Kidney (tissue), 13 donors: ENCODE measurements at regions not wholly inside any gene's neighbourhood (a gene's known extent, or its start where the extent isn't known, plus 50 kb on each side); places are given as distances from the start of the nearest gene placed in this dataset.
"Not testable (repeated sequence)": the region's sequence is repeated elsewhere in the genome, so short reads cannot be mapped to it uniquely, and the experiment has no call there.

Experiments
- DNase-seq, 5 donors: peaks; one replicate each; pipeline ENCODE4 v3.0.0-alpha.2; 2013 to 2020
- FAIRE-seq: peaks from 2 replicates; lab custom pipeline; 2012; peaks lifted over from hg19 to GRCh38; lab: Jason Lieb, UNC
- H3K27ac ChIP-seq, 2 donors: one replicate each; pipeline ENCODE4 v1.7.0; 2013; ENCODE audit warnings: low read depth in 2 of 2, low read length in 2 of 2, inconsistent platforms in 1 of 2
- H3K27me3 ChIP-seq: one replicate; pipeline ENCODE4 v1.7.1; 2013; ENCODE audit warnings: low read length, inconsistent platforms; ENCODE audit not compliant: control insufficient read depth, insufficient read depth
- H3K36me3 ChIP-seq, 3 donors: one replicate each; pipeline versions ENCODE4 v1.7.0 to v1.7.1; 2013; ENCODE audit warnings: low read length in 3 of 3, control low read depth in 1 of 3, inconsistent platforms in 1 of 3; ENCODE audit not compliant: insufficient read depth in 3 of 3, control insufficient read depth in 2 of 3
- H3K4me1 ChIP-seq, 3 donors: one replicate each; pipeline versions ENCODE4 v1.7.0 to v1.7.1; 2013; ENCODE audit warnings: low read length in 3 of 3, inconsistent platforms in 1 of 3, low read depth in 1 of 3; ENCODE audit not compliant: control insufficient read depth in 2 of 3, insufficient read depth in 2 of 3
- H3K4me3 ChIP-seq, 3 donors: one replicate each; pipeline versions ENCODE4 v1.7.0 to v1.8.1; 2013; ENCODE audit warnings: low read length in 3 of 3, control low read depth in 1 of 3, inconsistent platforms in 1 of 3
- H3K9ac ChIP-seq, 3 donors: one replicate each; pipeline versions ENCODE4 v1.7.0 to v1.7.1; 2013; ENCODE audit warnings: low read length in 3 of 3, control low read depth in 1 of 3, inconsistent platforms in 1 of 3
- H3K9me3 ChIP-seq, 3 donors: one replicate each; pipeline versions ENCODE4 v1.7.0 to v1.7.1; 2013; ENCODE audit warnings: low read length in 3 of 3, control low read depth in 1 of 3, inconsistent platforms in 1 of 3; ENCODE audit not compliant: control insufficient read depth in 2 of 3, insufficient read depth in 1 of 3
- CTCF ChIP-seq: IDR thresholded peaks from 3 replicates; pipeline ENCODE4 v1.5.1; 2012; ENCODE audit warnings: mild to moderate bottlenecking, moderate library complexity, borderline replicate concordance; ENCODE audit not compliant: insufficient read depth; ENCODE audit errors: extremely low read depth
- intact Hi-C: fragments of 100-400 bp; cut with DNase I; formaldehyde crosslinking; loops from one replicate; pipeline ENCODE4 v1.11.1; 2022
- donor health status: control.
- donor health status: control.
- donor health status: control.
- donor health status: control.
- donor health status: control.
- donor health status: DM: yes; HTN: yes; CAD: no.
- donor health status: Normal renal cell carcinoma (clear cell type).

DNA sequence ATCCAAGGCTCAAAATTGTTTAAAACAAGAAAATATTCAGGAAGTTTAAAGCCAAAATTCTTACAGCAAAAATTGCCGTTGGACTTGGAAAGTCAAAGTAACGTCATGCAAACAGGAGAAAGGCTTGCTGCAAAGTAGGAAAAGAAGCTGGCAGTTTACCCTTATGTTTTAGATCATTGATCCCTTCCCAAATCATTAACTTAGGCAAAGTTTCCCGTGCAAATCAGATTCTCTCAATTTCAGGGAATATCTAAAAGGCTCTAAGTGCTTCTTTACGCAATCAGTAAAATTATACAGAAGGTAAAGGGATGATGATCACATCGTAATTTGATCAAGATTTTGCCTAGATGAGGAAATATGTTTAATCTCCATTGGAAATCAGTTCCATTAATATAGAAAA is 197.5 kb downstream of the ALDH8A1 start:
- H3K9ac ChIP-seq = no peak overlapping the region
- H3K27ac ChIP-seq = no peak overlapping the region
- no peaks in the 10 kb centered on the region for H3K9me3 ChIP-seq
- H3K27me3 ChIP-seq = no peaks in the 10 kb centered on the region
- intact Hi-C loops = no loop called here
- no peak for TF ChIP-seq CTCF
- no peaks in the 10 kb centered on the region for H3K36me3 ChIP-seq
- no peak overlapping the region for H3K4me3 ChIP-seq
- DNase-seq (no peak), FAIRE-seq (no peak)
- peaks cover 0 to 6% (median 2%) of the 10 kb centered on the region in 3 donors for H3K4me1 ChIP-seq

DNA sequence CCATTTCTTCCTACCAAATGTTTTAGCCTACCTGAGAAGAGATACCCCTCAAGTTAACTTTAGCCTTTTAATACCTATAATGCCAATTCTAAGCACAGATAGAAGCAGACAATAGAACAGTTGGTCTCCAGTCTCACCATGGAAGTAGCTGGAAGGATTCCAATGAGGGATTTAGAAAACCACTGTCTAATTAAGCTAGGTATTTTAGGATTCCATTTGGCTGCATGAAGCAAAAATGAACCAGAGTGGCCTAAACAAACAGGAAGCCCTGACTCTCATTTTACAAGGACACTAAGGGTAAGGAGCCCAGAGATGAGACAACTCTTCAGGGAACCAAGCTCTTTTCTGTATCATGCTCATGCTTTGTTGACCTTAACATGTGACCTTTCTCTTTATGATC is 199.2 kb downstream of the ALDH8A1 start:
- intact Hi-C loops = no loop called here
- Histone ChIP-seq H3K4me3 (no peak overlapping the region), H3K9ac (no peak overlapping the region), H3K9me3 (no peaks in the 10 kb centered on the region), H3K27ac (no peak overlapping the region), H3K36me3 (no peaks in the 10 kb centered on the region), H3K27me3 (no peaks in the 10 kb centered on the region), H3K4me1 (peaks cover 0 to 6% (median 2%) of the 10 kb centered on the region in 3 donors)
- FAIRE-seq (no peak), DNase-seq (no peak)
- TF ChIP-seq CTCF = no peak

- DNase-seq (no peak), FAIRE-seq (no peak)
- H3K4me1 ChIP-seq = peaks cover 0 to 10% (median 2%) of the 10 kb centered on the region in 3 donors
- intact Hi-C loops = no loop called here
- H3K27ac ChIP-seq = no peak overlapping the region
- TF ChIP-seq CTCF = no peak
- H3K36me3 ChIP-seq = no peaks in the 10 kb centered on the region
- no peaks in the 10 kb centered on the region for H3K9me3 ChIP-seq
- no peak overlapping the region for H3K9ac ChIP-seq
- no peaks in the 10 kb centered on the region for H3K27me3 ChIP-seq
- H3K4me3 ChIP-seq = no peak overlapping the region
Observed at GRCh38 chr6:134748484-134748883, 201.4 kb downstream of the ALDH8A1 start.

DNA sequence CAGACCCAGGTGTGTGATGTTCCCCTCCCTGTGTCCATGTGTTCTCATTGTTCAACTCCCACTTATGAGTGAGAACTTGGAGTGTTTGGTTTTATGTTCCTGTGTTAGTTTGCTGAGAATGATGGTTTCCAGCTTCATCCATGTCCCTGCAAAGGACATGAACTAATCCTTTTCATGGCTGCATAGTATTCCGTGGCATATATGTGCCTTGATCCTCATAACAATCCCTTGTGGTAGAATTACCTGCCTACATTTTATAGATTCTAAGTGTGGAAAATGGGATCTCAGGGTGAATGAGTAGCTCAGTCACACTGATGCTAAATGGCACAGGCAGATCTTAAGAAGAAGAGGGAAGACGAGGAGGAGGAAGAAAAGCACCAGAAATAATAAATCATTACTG is 202.7 kb downstream of the ALDH8A1 start:
- FAIRE-seq, DNase-seq, H3K27me3 ChIP-seq, H3K4me1 ChIP-seq, H3K27ac ChIP-seq, H3K9me3 ChIP-seq, H3K9ac ChIP-seq, intact Hi-C loops, H3K36me3 ChIP-seq, H3K4me3 ChIP-seq: not testable (repeated sequence)
